ENCODE measurements at regions not wholly inside any gene's neighbourhood (a gene's known extent, or its start where the extent isn't known, plus 50 kb on each side); places are given as distances from the start of the nearest gene placed in this dataset.

DNA sequence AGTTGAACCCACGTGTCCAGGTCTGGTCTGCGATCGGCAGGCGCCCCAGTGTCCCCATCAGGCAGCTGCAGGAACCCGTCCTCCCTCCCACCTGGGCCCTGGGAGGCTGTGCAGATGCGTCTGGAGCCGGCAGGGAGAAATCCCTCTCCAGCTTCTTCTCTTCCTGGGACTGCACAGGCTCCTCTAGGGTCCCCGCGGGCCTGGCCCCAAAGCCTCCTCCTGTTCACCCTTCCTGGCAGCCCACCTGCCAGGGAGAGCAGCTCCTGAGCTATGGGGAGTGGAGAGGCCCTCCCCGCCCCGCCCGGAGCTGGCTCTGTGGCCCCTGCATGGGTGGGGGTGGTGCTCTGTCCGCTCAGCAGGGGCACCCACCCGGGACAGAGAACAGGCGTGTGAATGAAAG is 179.2 kb upstream of the ALKAL2 start:
- TF ChIP-seq ELF4 (IDR thresholded peaks at IDR 0.05) (no peak), ARNT (IDR thresholded peaks at IDR 0.05) (no peak), FOXA1 (IDR thresholded peaks at IDR 0.05) (no peak)

All from HEK293T (cell line).